ENCODE measurements at regions not wholly inside any gene's neighbourhood (a gene's known extent, or its start where the extent isn't known, plus 50 kb on each side); places are given as distances from the start of the nearest gene placed in this dataset.
"Not testable (repeated sequence)": the region's sequence is repeated elsewhere in the genome, so short reads cannot be mapped to it uniquely, and the experiment has no call there.

DNA sequence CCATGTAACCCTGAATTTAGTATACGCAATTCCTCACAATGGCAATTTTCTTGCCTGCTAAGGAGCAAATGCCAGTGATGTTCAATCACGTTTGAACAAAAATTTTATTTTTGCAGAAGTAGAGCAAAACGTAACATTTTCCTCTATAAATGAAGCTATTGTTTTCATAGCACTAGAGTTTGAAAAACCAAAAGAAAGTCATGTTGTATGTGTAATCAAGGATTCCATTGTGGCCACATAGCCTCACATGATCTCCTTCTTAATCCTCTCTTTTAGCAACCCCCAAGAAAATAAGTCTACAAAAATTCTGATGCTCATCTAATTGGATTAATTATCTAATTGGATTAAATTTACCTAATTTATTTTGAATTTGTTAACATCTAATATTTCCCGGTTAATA is 1217.4 kb upstream of the FLRT2 start:
- Mint-ChIP-seq H3K4me1 (ENCODE audit: low read depth) (no peaks in the 10 kb centered on the region), H3K36me3 (ENCODE audit: insufficient read depth) (no peaks in the 10 kb centered on the region), H3K4me3 (no peak overlapping the region), H3K27me3 (ENCODE audit: low read depth) (no peaks in the 10 kb centered on the region), H3K9me3 (peaks cover 22% of the 10 kb centered on the region)
- DNase-seq (no peak), ATAC-seq (no peak)

DNA sequence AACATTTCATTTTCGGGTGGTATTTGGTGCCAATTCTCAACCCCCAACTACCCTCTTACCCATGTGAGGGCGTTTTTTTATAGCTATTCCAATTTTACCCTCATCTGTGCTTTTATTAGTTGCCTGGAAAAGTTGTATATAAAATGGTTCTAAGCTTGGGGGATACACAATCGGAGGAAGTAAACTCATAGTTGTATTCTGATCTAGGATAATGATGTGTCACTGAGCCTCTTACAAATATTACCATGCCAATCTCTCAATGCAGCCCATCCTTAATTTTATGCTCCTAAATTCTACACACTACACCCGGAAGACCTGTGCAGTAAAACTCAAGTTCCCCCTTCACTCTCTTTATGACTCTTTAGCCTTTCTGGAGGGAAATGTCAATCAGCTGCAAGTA is 1206.5 kb upstream of the FLRT2 start:
- Mint-ChIP-seq H3K9me3 (peaks cover 16% of the 10 kb centered on the region), H3K27me3 (ENCODE audit: low read depth) (no peaks in the 10 kb centered on the region), H3K4me3 (no peak overlapping the region), H3K36me3 (ENCODE audit: insufficient read depth) (no peaks in the 10 kb centered on the region), H3K4me1 (ENCODE audit: low read depth) (no peaks in the 10 kb centered on the region)
- ATAC-seq (no peak), DNase-seq (no peak)

DNA sequence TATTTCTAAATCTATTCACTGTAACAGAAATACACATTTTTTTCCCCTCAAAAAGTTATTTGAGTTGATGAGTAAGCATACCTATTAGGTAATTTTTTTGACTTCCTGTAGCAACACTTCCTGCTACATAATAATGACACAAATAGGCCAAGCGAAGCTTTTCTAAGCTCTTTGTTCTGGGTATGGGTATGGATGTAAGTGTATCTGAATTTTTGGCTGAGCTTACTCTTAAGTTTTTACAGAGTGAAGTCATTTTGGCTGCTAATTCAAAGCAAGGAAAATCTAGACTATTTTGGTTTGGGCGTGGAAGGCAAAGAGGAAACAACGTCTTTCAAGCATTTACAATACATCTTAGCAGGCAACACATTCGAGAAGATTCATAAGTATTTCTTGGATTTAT is 1206.0 kb upstream of the FLRT2 start:
- H3K36me3 Mint-ChIP-seq (ENCODE audit: insufficient read depth): no peaks in the 10 kb centered on the region
- no peaks in the 10 kb centered on the region for H3K27me3 Mint-ChIP-seq (ENCODE audit: low read depth)
- no peak for ATAC-seq
- peaks cover 15% of the 10 kb centered on the region for H3K9me3 Mint-ChIP-seq
- no peak for DNase-seq
- H3K4me1 Mint-ChIP-seq (ENCODE audit: low read depth): no peaks in the 10 kb centered on the region
- H3K4me3 Mint-ChIP-seq: no peak overlapping the region

DNA sequence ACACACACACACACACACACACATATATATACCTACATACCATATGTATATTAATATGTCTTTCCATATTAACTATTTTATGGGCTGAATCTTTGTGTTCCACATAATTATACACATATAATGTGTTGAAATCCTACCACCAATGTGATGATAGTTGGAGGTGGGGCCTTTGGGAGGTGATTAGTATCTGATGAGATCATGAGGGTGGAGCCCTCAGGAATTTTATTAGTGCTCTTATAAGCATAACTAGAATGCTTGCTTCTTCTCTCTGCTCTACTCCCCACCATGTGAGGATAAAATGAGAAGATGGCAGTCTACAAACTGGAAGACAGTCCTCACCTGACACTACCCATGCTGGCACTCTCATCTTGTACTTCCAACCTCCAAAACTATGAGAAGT is 1193.5 kb upstream of the FLRT2 start:
- H3K4me3 Mint-ChIP-seq: no peak overlapping the region
- H3K4me1 Mint-ChIP-seq (ENCODE audit: low read depth): no peaks in the 10 kb centered on the region
- ATAC-seq (no peak), DNase-seq (no peak)
- peaks cover 21% of the 10 kb centered on the region for H3K9me3 Mint-ChIP-seq
- no peaks in the 10 kb centered on the region for H3K27me3 Mint-ChIP-seq (ENCODE audit: low read depth)
- H3K36me3 Mint-ChIP-seq (ENCODE audit: insufficient read depth): no peaks in the 10 kb centered on the region

DNA sequence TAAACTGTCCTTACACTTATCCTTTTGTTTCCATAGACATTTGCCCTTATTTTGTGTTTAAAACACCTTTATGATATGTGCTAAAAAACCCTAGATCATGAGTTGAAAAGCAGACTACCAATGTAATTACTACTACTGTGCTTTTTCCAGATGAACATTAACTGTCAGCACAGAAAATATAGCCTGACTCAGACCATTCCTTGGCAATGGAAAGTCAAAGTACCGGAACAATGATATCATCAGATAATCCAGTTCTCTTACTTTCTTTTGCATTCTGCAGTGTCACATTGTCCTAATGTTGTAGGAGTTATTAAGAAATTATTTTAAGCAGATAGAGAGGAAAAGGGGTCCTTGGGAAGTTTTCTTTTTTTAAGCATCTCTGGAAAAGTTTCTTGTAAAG is 1189.0 kb upstream of the FLRT2 start:
- Mint-ChIP-seq H3K4me3 (no peak overlapping the region), H3K27me3 (ENCODE audit: low read depth) (no peaks in the 10 kb centered on the region), H3K9me3 (peaks cover 9% of the 10 kb centered on the region), H3K36me3 (ENCODE audit: insufficient read depth) (no peaks in the 10 kb centered on the region), H3K4me1 (ENCODE audit: low read depth) (no peaks in the 10 kb centered on the region)
- ATAC-seq (no peak), DNase-seq (no peak)

DNA sequence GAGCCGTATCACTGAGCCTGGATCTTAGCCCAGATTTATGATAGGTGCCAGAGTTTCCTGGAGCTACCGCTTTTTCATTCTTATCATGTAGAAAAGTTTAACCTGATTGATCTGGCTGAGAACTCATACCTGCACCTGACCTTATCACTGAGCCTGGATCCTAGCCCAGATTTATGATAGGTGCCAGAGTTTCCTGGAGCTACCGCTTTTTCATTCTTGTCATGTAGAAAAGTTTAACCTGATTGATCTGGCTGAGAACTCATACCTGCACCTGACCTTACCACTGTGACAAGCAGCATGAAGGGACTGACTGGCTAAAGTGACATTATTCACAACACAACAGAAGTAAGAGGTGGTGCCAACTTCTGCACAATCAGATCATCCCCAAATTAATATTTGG is 1188.1 kb upstream of the FLRT2 start:
- not testable (repeated sequence) for H3K9me3 Mint-ChIP-seq; ATAC-seq; DNase-seq; H3K4me1 Mint-ChIP-seq (ENCODE audit: low read depth); H3K36me3 Mint-ChIP-seq (ENCODE audit: insufficient read depth); H3K4me3 Mint-ChIP-seq; H3K27me3 Mint-ChIP-seq (ENCODE audit: low read depth)

DNA sequence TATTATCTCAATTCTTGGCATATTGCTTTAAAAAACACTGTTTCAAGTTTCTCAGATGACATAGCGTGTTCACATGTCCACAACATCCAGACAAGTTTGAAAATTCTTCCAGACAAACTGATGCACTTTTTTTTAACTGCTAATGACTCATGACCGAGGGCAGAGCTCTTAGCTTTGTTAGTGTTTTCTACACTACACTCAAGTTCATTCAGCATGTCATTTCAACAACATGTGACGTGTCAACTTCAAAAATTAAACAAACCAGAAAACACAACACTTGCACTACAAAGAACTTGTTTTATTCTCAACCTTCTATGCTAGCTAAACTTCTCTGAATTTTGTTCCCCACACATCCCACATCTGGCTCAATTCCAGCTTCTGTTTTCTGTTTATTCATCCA is 1186.3 kb upstream of the FLRT2 start:
- H3K36me3 Mint-ChIP-seq (ENCODE audit: insufficient read depth): no peaks in the 10 kb centered on the region
- no peaks in the 10 kb centered on the region for H3K4me1 Mint-ChIP-seq (ENCODE audit: low read depth)
- no peaks in the 10 kb centered on the region for H3K27me3 Mint-ChIP-seq (ENCODE audit: low read depth)
- ATAC-seq (no peak), DNase-seq (no peak)
- H3K4me3 Mint-ChIP-seq: no peak overlapping the region
- H3K9me3 Mint-ChIP-seq: peaks cover 8% of the 10 kb centered on the region

DNA sequence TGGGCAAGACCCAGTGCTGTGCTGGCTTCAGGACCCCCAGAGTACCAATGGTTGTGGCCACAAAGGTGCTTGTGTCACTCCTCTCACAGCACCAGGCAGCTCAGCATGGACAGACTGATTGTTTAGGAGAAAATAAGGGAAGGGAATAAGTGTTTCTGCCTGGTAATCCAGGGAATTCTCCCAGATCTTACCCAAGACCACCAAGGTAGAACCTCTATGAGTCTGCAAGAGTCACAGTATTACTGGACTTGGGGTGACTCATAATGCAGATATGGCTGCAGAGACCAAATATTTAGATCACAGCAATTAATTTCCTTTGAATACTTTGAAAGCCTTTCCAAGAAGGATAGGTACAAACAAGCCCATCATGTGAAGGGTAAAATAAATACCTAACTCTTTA is 1178.3 kb upstream of the FLRT2 start:
- H3K27me3 Mint-ChIP-seq (ENCODE audit: low read depth): no peaks in the 10 kb centered on the region
- DNase-seq: no peak
- no peaks in the 10 kb centered on the region for H3K36me3 Mint-ChIP-seq (ENCODE audit: insufficient read depth)
- no peak for ATAC-seq
- peaks cover 23% of the 10 kb centered on the region for H3K9me3 Mint-ChIP-seq
- no peak overlapping the region for H3K4me3 Mint-ChIP-seq
- H3K4me1 Mint-ChIP-seq (ENCODE audit: low read depth): no peaks in the 10 kb centered on the region

DNA sequence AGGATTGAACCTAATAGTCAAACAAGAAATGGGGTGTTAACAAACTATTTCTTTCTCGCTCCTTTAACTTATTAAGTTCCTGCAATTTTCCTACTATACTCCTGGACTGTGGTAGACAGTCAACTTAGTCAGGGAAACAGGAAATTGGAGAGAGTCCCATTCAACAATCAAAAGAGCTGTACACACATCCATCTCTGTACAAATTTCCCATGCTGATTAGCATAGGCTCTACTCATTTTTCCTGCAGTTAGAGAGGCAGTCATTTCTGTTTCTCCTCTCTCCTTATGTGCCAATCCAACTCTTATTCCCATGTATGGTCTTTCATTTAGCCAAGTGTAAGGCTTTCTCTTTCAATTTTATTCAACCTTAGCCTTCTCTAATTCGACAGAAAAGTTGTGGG is 1168.5 kb upstream of the FLRT2 start:
- Mint-ChIP-seq H3K27me3 (ENCODE audit: low read depth) (no peaks in the 10 kb centered on the region), H3K4me3 (no peak overlapping the region), H3K9me3 (peaks cover 17% of the 10 kb centered on the region), H3K4me1 (ENCODE audit: low read depth) (no peaks in the 10 kb centered on the region), H3K36me3 (ENCODE audit: insufficient read depth) (no peaks in the 10 kb centered on the region)
- no peak for DNase-seq
- ATAC-seq: no peak

DNA sequence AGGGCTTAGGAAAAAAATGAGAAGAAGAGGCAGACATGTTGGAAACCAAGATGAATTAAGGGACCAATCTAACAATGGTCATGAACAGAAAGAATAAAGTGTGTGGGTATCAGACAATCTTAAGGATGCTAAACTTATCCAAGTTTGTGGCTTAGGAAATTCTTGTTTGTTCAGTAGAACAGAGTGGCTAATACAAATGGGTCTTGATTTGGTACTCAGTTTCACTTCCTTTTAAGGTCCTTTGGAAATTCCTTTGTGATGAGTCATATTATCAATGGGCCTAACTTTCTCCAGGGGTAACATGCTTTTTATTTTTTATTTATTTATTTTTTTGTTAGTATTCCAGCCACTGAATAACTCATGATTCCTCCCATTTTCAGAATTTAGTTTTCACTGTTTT is 1154.7 kb upstream of the FLRT2 start:
- ATAC-seq: no peak
- Mint-ChIP-seq H3K4me3 (no peak overlapping the region), H3K27me3 (ENCODE audit: low read depth) (no peaks in the 10 kb centered on the region), H3K36me3 (ENCODE audit: insufficient read depth) (no peaks in the 10 kb centered on the region), H3K9me3 (peaks cover 23% of the 10 kb centered on the region), H3K4me1 (ENCODE audit: low read depth) (no peaks in the 10 kb centered on the region)
- no peak for DNase-seq

DNA sequence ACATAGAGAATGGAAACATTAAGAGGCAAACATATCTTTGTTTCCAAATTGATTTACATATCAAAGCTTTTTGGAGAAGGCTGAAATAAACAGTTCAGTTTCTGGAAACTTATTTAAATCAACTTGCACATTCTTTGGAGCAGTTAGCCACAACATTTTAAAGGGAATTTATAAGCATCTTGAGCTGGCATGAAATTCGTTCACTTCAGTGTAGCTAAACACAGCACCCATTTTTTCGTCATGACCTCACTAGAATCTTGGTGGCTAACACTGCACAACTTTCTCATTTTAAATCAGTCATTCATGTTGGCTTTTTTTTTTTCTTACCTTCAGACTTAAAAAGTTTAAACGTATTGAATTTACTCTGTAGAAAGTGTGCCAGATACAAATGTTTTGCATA is 1139.9 kb upstream of the FLRT2 start:
- DNase-seq: no peak
- H3K4me3 Mint-ChIP-seq: no peak overlapping the region
- H3K4me1 Mint-ChIP-seq (ENCODE audit: low read depth): no peaks in the 10 kb centered on the region
- peaks cover 19% of the 10 kb centered on the region for H3K9me3 Mint-ChIP-seq
- H3K36me3 Mint-ChIP-seq (ENCODE audit: insufficient read depth): no peaks in the 10 kb centered on the region
- no peaks in the 10 kb centered on the region for H3K27me3 Mint-ChIP-seq (ENCODE audit: low read depth)
- ATAC-seq: no peak

DNA sequence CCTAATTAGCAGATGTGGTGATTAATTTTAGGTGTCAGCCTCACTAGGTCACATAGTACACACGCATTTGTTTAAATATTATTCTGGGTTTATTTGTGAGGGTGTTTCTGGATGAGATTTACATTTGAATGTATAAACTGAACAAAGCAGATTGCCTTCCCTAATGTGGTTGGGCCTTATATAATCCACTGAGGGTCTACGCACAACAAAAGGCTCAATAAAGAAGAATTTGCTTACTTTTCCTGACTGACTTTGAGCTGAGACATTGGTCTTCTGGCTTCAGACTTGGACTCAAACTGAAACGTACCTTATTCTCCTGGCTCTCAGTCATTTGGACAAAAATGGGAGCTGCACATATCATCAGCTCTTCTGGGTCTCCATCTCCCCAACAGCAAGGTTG is 1132.3 kb upstream of the FLRT2 start:
- Mint-ChIP-seq H3K4me1 (ENCODE audit: low read depth) (no peaks in the 10 kb centered on the region), H3K27me3 (ENCODE audit: low read depth) (no peaks in the 10 kb centered on the region), H3K36me3 (ENCODE audit: insufficient read depth) (no peaks in the 10 kb centered on the region), H3K9me3 (peaks cover 15% of the 10 kb centered on the region), H3K4me3 (no peak overlapping the region)
- ATAC-seq: no peak
- no peak for DNase-seq

DNA sequence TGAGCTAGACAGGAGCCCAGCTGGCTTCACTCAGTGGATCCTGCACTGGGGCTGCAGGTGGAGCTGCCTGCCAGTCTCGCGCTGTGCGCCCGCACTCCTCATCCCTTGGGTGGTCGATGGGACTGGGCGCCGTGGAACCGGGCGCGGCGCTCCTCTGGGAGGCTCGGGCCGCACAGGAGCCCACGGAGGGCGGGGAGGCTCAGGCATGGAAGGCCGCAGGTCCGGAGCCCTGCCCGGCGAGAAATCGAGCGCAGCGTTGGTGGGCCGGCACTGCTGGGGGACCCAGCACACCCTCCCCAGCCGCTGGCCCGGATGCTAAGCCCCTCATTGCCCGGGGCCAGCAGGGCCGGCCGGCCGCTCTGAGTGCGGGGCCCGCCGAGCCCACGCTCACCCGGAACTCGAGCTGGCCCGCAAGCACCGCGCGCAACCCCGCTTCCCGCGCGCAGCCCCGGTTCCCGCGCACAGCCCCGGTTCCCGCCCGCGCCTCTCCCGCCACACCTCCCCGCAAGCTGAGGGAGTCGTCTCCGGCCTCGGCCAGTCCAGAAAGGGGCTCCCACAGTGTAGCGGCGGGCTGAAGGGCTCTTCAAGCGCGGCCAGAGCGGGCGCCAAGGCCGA is 1130.5 kb upstream of the FLRT2 start:
- H3K9me3 Mint-ChIP-seq: peaks cover 9% of the 10 kb centered on the region
- no peak overlapping the region for H3K4me3 Mint-ChIP-seq
- H3K4me1 Mint-ChIP-seq (ENCODE audit: low read depth): no peaks in the 10 kb centered on the region
- DNase-seq (no peak), ATAC-seq (no peak)
- no peaks in the 10 kb centered on the region for H3K27me3 Mint-ChIP-seq (ENCODE audit: low read depth)
- no peaks in the 10 kb centered on the region for H3K36me3 Mint-ChIP-seq (ENCODE audit: insufficient read depth)

DNA sequence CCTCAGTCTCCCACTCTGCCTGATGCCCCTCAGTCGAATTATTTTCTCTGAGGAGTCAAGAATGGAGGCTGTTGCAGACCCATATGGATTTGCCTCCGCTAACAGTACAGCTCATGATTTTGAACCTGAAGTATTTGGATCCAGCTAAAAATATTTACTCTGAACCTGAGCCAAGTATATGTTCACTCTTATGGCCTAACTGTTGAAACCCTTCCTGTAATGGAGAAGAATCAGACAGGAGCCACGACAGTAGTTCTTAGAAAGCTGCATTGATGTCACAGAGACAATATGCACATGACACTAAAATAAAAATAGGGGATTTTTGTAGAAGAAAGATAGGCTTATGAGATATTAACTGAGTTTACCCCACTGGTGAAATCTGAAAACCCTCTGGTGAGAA is 1128.3 kb upstream of the FLRT2 start:
- no peaks in the 10 kb centered on the region for H3K4me1 Mint-ChIP-seq (ENCODE audit: low read depth)
- no peak overlapping the region for H3K4me3 Mint-ChIP-seq
- H3K9me3 Mint-ChIP-seq: peaks cover 5% of the 10 kb centered on the region
- no peak for DNase-seq
- ATAC-seq: no peak
- H3K27me3 Mint-ChIP-seq (ENCODE audit: low read depth): no peaks in the 10 kb centered on the region
- H3K36me3 Mint-ChIP-seq (ENCODE audit: insufficient read depth): no peaks in the 10 kb centered on the region

DNA sequence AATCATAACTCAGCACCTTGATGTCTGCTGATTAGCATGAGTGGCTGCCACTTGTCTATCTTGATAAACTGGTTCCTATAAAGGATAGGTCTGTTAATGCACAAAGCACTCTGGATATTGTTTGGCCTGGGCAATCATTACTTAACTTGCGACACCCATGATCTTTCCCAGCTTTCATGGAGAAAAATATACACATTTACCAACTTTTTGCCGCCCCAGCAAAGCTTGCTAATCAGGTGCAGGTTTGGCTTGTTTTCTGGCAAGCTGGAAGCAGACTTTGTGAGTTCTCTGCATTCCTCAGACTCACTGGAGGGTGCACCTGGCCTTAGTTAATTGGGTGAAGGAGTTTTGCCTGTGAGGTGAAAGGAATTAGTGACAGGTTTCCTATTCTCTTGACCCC is 1126.4 kb upstream of the FLRT2 start:
- DNase-seq: no peak
- Mint-ChIP-seq H3K27me3 (ENCODE audit: low read depth) (no peaks in the 10 kb centered on the region), H3K4me1 (ENCODE audit: low read depth) (no peaks in the 10 kb centered on the region), H3K36me3 (ENCODE audit: insufficient read depth) (no peaks in the 10 kb centered on the region), H3K4me3 (no peak overlapping the region), H3K9me3 (peaks cover 5% of the 10 kb centered on the region)
- ATAC-seq: no peak

DNA sequence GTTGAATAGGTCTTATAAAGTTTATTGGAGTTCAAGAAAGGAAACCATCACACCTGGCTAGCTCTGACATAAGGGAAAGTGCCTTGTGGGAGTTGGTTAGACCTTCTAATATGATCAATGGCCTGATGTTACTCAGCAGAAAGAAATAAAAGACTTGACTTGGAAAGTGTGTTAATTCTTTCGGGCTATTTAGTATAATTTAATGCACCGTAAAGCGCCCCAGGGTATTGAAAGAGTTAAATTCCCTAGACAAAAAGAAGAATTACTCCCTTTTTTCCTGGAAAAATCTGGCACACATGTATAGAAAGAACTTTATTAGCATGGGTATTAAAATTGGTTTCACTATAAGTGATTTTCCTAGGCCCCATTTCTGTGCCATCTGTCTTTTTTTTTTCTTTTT is 1125.7 kb upstream of the FLRT2 start:
- H3K4me3 Mint-ChIP-seq: no peak overlapping the region
- H3K36me3 Mint-ChIP-seq (ENCODE audit: insufficient read depth): no peaks in the 10 kb centered on the region
- DNase-seq (no peak), ATAC-seq (no peak)
- no peaks in the 10 kb centered on the region for H3K4me1 Mint-ChIP-seq (ENCODE audit: low read depth)
- peaks cover 6% of the 10 kb centered on the region for H3K9me3 Mint-ChIP-seq
- H3K27me3 Mint-ChIP-seq (ENCODE audit: low read depth): no peaks in the 10 kb centered on the region
